Ishikawa (cell line): ENCODE measurements at regions not wholly inside any gene's neighbourhood (a gene's known extent, or its start where the extent isn't known, plus 50 kb on each side); places are given as distances from the start of the nearest gene placed in this dataset.

Source experiments
- CEBPB ChIP-seq: IDR thresholded peaks from 2 replicates; pipeline ENCODE4 v1.6.1; 2012
- CREB1 ChIP-seq: IDR thresholded peaks from 2 replicates; pipeline ENCODE4 v1.6.1; 2012; ENCODE audit warnings: low read depth
- EGR1 ChIP-seq: IDR thresholded peaks from 2 replicates; pipeline ENCODE4 v1.6.1; 2012
- EP300 ChIP-seq: IDR thresholded peaks from 2 replicates; pipeline ENCODE4 v1.6.1; 2012; ENCODE audit warnings: borderline replicate concordance
- FOXM1 ChIP-seq: IDR thresholded peaks from 2 replicates; pipeline ENCODE4 v1.6.1; 2012; ENCODE audit warnings: low read depth, borderline replicate concordance
- MAX ChIP-seq: IDR thresholded peaks from 2 replicates; pipeline ENCODE4 v1.6.1; 2012
- NFIC ChIP-seq: IDR thresholded peaks from 2 replicates; pipeline ENCODE4 v1.6.1; 2012
- RAD21 ChIP-seq: IDR thresholded peaks from 2 replicates; pipeline ENCODE4 v1.6.1; 2012; ENCODE audit warnings: low read depth
- TAF1 ChIP-seq: IDR thresholded peaks from 2 replicates; pipeline ENCODE4 v1.6.1; 2012; ENCODE audit warnings: low read depth, mild to moderate bottlenecking
- TCF12 ChIP-seq: IDR thresholded peaks from 2 replicates; pipeline ENCODE4 v1.6.1; 2012; ENCODE audit warnings: low read depth
- TEAD4 ChIP-seq: IDR thresholded peaks from 2 replicates; pipeline ENCODE4 v1.6.1; 2012
- USF1 ChIP-seq: IDR thresholded peaks from 2 replicates; pipeline ENCODE4 v1.6.1; 2012
- YY1 ChIP-seq: IDR thresholded peaks from 2 replicates; pipeline ENCODE4 v1.6.1; 2012; ENCODE audit warnings: low read depth
- ZBTB7A ChIP-seq: IDR thresholded peaks from 2 replicates; pipeline ENCODE4 v1.6.1; 2012; ENCODE audit warnings: low read depth
- TF ChIP-seq, protein P1 (sequence below): IDR thresholded peaks from 2 replicates; pipeline ENCODE4 v1.6.1; 2012; ENCODE audit warnings: low read depth, mild to moderate bottlenecking

- TF ChIP-seq RAD21 (no peak), TCF12 (no peak), FOXM1 (no peak), EGR1 (no peak), YY1 (no peak), EP300 (no peak), CREB1 (no peak), ZBTB7A (no peak), NFIC (no peak), USF1 (no peak), CEBPB (no peak), TAF1 (no peak), MAX (no peak), TEAD4 (no peak)
- TF ChIP-seq, protein P1, sequence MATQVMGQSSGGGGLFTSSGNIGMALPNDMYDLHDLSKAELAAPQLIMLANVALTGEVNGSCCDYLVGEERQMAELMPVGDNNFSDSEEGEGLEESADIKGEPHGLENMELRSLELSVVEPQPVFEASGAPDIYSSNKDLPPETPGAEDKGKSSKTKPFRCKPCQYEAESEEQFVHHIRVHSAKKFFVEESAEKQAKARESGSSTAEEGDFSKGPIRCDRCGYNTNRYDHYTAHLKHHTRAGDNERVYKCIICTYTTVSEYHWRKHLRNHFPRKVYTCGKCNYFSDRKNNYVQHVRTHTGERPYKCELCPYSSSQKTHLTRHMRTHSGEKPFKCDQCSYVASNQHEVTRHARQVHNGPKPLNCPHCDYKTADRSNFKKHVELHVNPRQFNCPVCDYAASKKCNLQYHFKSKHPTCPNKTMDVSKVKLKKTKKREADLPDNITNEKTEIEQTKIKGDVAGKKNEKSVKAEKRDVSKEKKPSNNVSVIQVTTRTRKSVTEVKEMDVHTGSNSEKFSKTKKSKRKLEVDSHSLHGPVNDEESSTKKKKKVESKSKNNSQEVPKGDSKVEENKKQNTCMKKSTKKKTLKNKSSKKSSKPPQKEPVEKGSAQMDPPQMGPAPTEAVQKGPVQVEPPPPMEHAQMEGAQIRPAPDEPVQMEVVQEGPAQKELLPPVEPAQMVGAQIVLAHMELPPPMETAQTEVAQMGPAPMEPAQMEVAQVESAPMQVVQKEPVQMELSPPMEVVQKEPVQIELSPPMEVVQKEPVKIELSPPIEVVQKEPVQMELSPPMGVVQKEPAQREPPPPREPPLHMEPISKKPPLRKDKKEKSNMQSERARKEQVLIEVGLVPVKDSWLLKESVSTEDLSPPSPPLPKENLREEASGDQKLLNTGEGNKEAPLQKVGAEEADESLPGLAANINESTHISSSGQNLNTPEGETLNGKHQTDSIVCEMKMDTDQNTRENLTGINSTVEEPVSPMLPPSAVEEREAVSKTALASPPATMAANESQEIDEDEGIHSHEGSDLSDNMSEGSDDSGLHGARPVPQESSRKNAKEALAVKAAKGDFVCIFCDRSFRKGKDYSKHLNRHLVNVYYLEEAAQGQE = no peak
Measured at GRCh38 chr7:27010068-27010467, 85.7 kb downstream of the HOXA1 start.

DNA sequence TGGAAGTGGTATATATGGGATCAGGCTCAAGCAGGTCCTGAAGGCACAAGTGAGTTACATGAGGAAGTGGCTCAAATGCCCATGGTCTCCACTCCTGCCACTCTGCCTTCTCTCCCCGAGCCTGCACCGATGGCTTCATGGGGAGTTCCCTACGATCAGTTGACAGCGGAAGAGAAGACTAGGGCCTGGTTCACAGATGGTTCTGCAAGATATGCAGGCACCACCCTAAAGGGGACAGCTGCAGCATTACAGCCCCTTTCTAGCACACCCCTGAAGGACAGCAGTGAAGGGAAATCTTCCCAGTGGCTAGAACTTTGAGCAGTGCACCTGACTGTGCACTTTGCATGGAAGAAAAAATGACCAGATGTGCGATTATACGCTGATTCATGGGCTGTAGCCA lies 95.3 kb downstream of the HOXA1 start:
- no peak for TF ChIP-seq MAX
- TF ChIP-seq TAF1 = no peak
- TF ChIP-seq CEBPB = no peak
- no peak for TF ChIP-seq CREB1
- TF ChIP-seq TEAD4 = no peak
- no peak for TF ChIP-seq NFIC
- TF ChIP-seq, protein P1 = no peak
- no peak for TF ChIP-seq TCF12
- TF ChIP-seq EP300 = no peak
- TF ChIP-seq RAD21 = no peak
- TF ChIP-seq FOXM1 = no peak
- TF ChIP-seq USF1 = no peak
- TF ChIP-seq EGR1 = no peak
- no peak for TF ChIP-seq ZBTB7A
- no peak for TF ChIP-seq YY1

DNA sequence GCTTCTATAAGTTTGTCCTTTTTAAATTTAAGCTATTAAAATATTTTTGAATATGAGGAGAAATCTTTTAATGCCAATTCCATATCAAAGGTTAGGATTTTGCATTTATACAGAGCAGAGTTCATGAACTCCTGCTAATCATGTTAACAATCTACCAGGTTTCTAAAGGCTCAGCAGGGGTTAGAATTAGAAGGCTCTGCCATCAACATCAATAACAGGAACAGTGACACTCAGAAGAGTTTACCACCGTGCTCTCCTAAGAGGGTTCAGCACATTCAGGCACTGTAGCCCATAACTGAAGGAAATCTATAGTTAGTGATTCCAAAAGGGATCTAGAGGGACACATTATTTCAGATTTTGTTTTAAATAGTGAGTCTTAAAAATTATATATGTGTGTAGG lies 100.1 kb downstream of the HOXA1 start:
- TF ChIP-seq EGR1 (no peak), CEBPB (no peak), FOXM1 (no peak), EP300 (no peak), MAX (no peak), YY1 (no peak), ZBTB7A (no peak), RAD21 (no peak), TCF12 (no peak), CREB1 (no peak), TAF1 (no peak), USF1 (no peak), NFIC (no peak), TEAD4 (no peak)
- TF ChIP-seq, protein P1 = no peak
